Esophagus (tissue), 2 donors: ENCODE measurements at regions not wholly inside any gene's neighbourhood (a gene's known extent, or its start where the extent isn't known, plus 50 kb on each side); places are given as distances from the start of the nearest gene placed in this dataset.

ENCODE experiments used
- H3K27ac ChIP-seq, 2 donors: one replicate each; pipeline ENCODE4 v1.5.1; 2013; ENCODE audit warnings: low read depth in 2 of 2, mild to moderate bottlenecking in 2 of 2, inconsistent platforms in 1 of 2, low read length in 1 of 2, moderate library complexity in 1 of 2
- H3K27me3 ChIP-seq, 2 donors: one replicate each; pipeline ENCODE4 v1.6.1; 2013; ENCODE audit warnings: low read length in 2 of 2, control low read depth in 1 of 2, mild to moderate bottlenecking in 1 of 2; ENCODE audit not compliant: insufficient read depth in 2 of 2, control insufficient read depth in 1 of 2
- H3K36me3 ChIP-seq, 2 donors: one replicate each; pipeline ENCODE4 v1.6.1; 2013; ENCODE audit warnings: low read length in 1 of 2; ENCODE audit not compliant: control insufficient read depth in 2 of 2, insufficient read depth in 2 of 2
- H3K4me1 ChIP-seq, 2 donors: one replicate each; pipeline ENCODE4 v1.6.1; 2013; ENCODE audit warnings: low read length in 1 of 2; ENCODE audit not compliant: control insufficient read depth in 2 of 2, insufficient read depth in 2 of 2
- H3K4me3 ChIP-seq, 2 donors: one replicate each; pipeline ENCODE4 v1.5.1; 2013; ENCODE audit warnings: low read length in 2 of 2, mild to moderate bottlenecking in 2 of 2, low read depth in 1 of 2, moderate library complexity in 1 of 2
- H3K9me3 ChIP-seq, 2 donors: one replicate each; pipeline ENCODE4 v1.6.1; 2013; ENCODE audit warnings: mild to moderate bottlenecking in 2 of 2, low read depth in 1 of 2, low read length in 1 of 2, moderate library complexity in 1 of 2; ENCODE audit not compliant: control insufficient read depth in 2 of 2, insufficient read depth in 1 of 2
- WGBS, 2 donors: extraction: QIAGEN DNeasy Blood & Tissue Kit; methylation state at CpG; one replicate each; pipeline ENCODE4 v1.1.7; 2013; 5-methylcytosine and 5-hydroxymethylcytosine counted together
- donor health status: healthy with polysubstance abuse.
- donor health status: Bipolar disorder and iron deficiency.

- H3K9me3 ChIP-seq, result no peaks in the 10 kb centered on the region
- no peak overlapping the region for H3K4me3 ChIP-seq
- H3K27ac ChIP-seq, result no peak overlapping the region
- no peaks in the 10 kb centered on the region for H3K4me1 ChIP-seq
- H3K27me3 ChIP-seq, result no peaks in the 10 kb centered on the region
- no peaks in the 10 kb centered on the region for H3K36me3 ChIP-seq
Observed at GRCh38 chr4:158056689-158057245, 116.1 kb downstream of the GASK1B start.

- H3K27me3 ChIP-seq, result no peaks in the 10 kb centered on the region
- no peaks in the 10 kb centered on the region for H3K9me3 ChIP-seq
- no peaks in the 10 kb centered on the region for H3K4me1 ChIP-seq
- H3K36me3 ChIP-seq, result no peaks in the 10 kb centered on the region
- WGBS, 2 donors, result 86 to 90% methylated on average over 1 of the region's 1 CpG
- no peak overlapping the region for H3K4me3 ChIP-seq
- H3K27ac ChIP-seq, result no peak overlapping the region
Observed at GRCh38 chr4:158055668-158056067, 117.2 kb downstream of the GASK1B start.

GRCh38 chr4:158053801-158054200, 119.0 kb downstream of the GASK1B start:
- Histone ChIP-seq H3K36me3 (no peaks in the 10 kb centered on the region), H3K27ac (no peak overlapping the region), H3K4me1 (no peaks in the 10 kb centered on the region), H3K9me3 (no peaks in the 10 kb centered on the region), H3K4me3 (no peak overlapping the region), H3K27me3 (no peaks in the 10 kb centered on the region)
- WGBS, 2 donors, result 84 to 89% methylated on average over 3 of the region's 3 CpGs

GRCh38 chr4:158053086-158053485, 119.7 kb downstream of the GASK1B start:
- H3K4me3 ChIP-seq, result no peak overlapping the region
- H3K9me3 ChIP-seq, result no peaks in the 10 kb centered on the region
- H3K27ac ChIP-seq, result no peak overlapping the region

GRCh38 chr4:158051401-158052235, 121.2 kb downstream of the GASK1B start:
- 61 to 65% methylated on average over 6 of the region's 6 CpGs for WGBS, 2 donors
- Histone ChIP-seq H3K27me3 (no peaks in the 10 kb centered on the region), H3K27ac (no peak overlapping the region)

More at GRCh38 chr4:158053086-158053485, 119.7 kb downstream of the GASK1B start:
- H3K27me3 ChIP-seq, result no peaks in the 10 kb centered on the region
- no peaks in the 10 kb centered on the region for H3K36me3 ChIP-seq
- no peaks in the 10 kb centered on the region for H3K4me1 ChIP-seq

GRCh38 chr4:158050942-158051341, 121.9 kb downstream of the GASK1B start:
- no peak overlapping the region for H3K4me3 ChIP-seq
- H3K4me1 ChIP-seq, result no peaks in the 10 kb centered on the region
- no peaks in the 10 kb centered on the region for H3K36me3 ChIP-seq
- H3K27me3 ChIP-seq, result no peaks in the 10 kb centered on the region
- no peaks in the 10 kb centered on the region for H3K9me3 ChIP-seq
- 45 to 50% methylated on average over 2 of the region's 2 CpGs for WGBS, 2 donors
- no peak overlapping the region for H3K27ac ChIP-seq

More at GRCh38 chr4:158051401-158052235, 121.2 kb downstream of the GASK1B start:
- H3K36me3 ChIP-seq, result no peaks in the 10 kb centered on the region
- no peak overlapping the region for H3K4me3 ChIP-seq
- no peaks in the 10 kb centered on the region for H3K4me1 ChIP-seq
- H3K9me3 ChIP-seq, result no peaks in the 10 kb centered on the region

GRCh38 chr4:158046345-158046744, 126.5 kb downstream of the GASK1B start:
- H3K27ac ChIP-seq, result no peak overlapping the region
- no peak overlapping the region for H3K4me3 ChIP-seq
- WGBS, 2 donors, result 65 to 66% methylated on average over 4 of the region's 4 CpGs
- H3K9me3 ChIP-seq, result peaks cover 0 to 5% of the 10 kb centered on the region in 2 donors
- no peaks in the 10 kb centered on the region for H3K27me3 ChIP-seq
- no peaks in the 10 kb centered on the region for H3K4me1 ChIP-seq
- H3K36me3 ChIP-seq, result no peaks in the 10 kb centered on the region

- Histone ChIP-seq H3K4me3 (no peak overlapping the region), H3K4me1 (no peaks in the 10 kb centered on the region), H3K36me3 (no peaks in the 10 kb centered on the region), H3K27me3 (no peaks in the 10 kb centered on the region), H3K27ac (no peak overlapping the region), H3K9me3 (peaks cover 0 to 5% of the 10 kb centered on the region in 2 donors)
- 93 to 96% methylated on average over 37 to 41 of the region's 41 CpGs for WGBS, 2 donors
Observed at GRCh38 chr4:158043971-158044618, 128.7 kb downstream of the GASK1B start.

- no peaks in the 10 kb centered on the region for H3K27me3 ChIP-seq
- H3K36me3 ChIP-seq, result no peaks in the 10 kb centered on the region
- peaks cover 1 to 7% of the 10 kb centered on the region in 2 donors for H3K9me3 ChIP-seq
- no peaks in the 10 kb centered on the region for H3K4me1 ChIP-seq
- no peak overlapping the region for H3K27ac ChIP-seq
- H3K4me3 ChIP-seq, result no peak overlapping the region
Observed at GRCh38 chr4:158042591-158043030, 130.2 kb downstream of the GASK1B start.
